Thyroid gland (tissue), 4 donors: ENCODE measurements at regions not wholly inside any gene's neighbourhood (a gene's known extent, or its start where the extent isn't known, plus 50 kb on each side); places are given as distances from the start of the nearest gene placed in this dataset.

ENCODE experiments used
- CTCF ChIP-seq, 6 experiments: fragments of 200-600 bp in 3 of 6; fragments of 450-650 bp in 3 of 6; sonication (generic) in 3 of 6; IDR thresholded peaks; one replicate each; pipeline ENCODE4 v1.5.1; 2016 to 2019; ENCODE audit warnings: antibody characterized with exemption in 6 of 6, mild to moderate bottlenecking in 2 of 6, inconsistent platforms in 1 of 6, moderate library complexity in 1 of 6
- POLR2A ChIP-seq, 2 donors: fragments of 450-650 bp; IDR thresholded peaks; one replicate each; pipeline ENCODE4 v1.6.1; 2017; ENCODE audit warnings: antibody characterized with exemption in 2 of 2, mild to moderate bottlenecking in 2 of 2, moderate library complexity in 1 of 2

DNA sequence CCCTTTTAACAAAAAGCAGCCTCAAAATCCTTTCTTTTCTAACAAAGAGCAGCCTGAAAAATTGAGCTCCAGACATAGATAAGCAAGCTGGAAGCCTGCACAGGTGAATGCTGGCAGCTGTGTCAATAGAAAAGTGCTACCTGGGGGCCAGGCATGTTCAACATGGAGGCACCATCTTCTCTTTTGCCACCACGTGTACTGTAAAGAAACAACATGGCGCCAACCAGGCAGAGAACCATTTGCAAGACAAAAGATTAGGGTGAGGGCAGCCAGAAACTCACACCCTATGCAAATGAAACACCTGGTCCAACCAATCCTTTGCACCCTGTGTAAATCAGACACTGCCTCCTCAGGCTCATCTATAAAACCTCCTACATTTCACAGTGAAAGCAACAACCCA is 96.0 kb downstream of the ACTL7B start:
- TF ChIP-seq CTCF (IDR thresholded peaks at IDR 0.05) (no peak), POLR2A (IDR thresholded peaks at IDR 0.05) (no peak)
